Activated naive CD8-positive, alpha-beta T cell (primary cell): ENCODE measurements at regions not wholly inside any gene's neighbourhood (a gene's known extent, or its start where the extent isn't known, plus 50 kb on each side); places are given as distances from the start of the nearest gene placed in this dataset.
"Not testable (repeated sequence)": the region's sequence is repeated elsewhere in the genome, so short reads cannot be mapped to it uniquely, and the experiment has no call there.

Experiments
- H3K27ac Mint-ChIP-seq: one replicate; pipeline ENCODE4 v1.8.0; 2021; ENCODE audit warnings: mixed read lengths
- H3K27me3 Mint-ChIP-seq: one replicate; pipeline ENCODE4 v1.8.0; 2021; ENCODE audit warnings: mixed read lengths
- H3K36me3 Mint-ChIP-seq: one replicate; pipeline ENCODE4 v1.8.0; 2021; ENCODE audit warnings: mixed read lengths
- H3K4me1 Mint-ChIP-seq: one replicate; pipeline ENCODE4 v1.8.0; 2021; ENCODE audit warnings: low read depth, mixed read lengths
- H3K4me3 Mint-ChIP-seq: one replicate; pipeline ENCODE4 v1.8.0; 2021; ENCODE audit warnings: mild to moderate bottlenecking, mixed read lengths
- H3K9me3 Mint-ChIP-seq: one replicate; pipeline ENCODE4 v1.8.0; 2021; ENCODE audit warnings: low read depth, mixed read lengths

DNA sequence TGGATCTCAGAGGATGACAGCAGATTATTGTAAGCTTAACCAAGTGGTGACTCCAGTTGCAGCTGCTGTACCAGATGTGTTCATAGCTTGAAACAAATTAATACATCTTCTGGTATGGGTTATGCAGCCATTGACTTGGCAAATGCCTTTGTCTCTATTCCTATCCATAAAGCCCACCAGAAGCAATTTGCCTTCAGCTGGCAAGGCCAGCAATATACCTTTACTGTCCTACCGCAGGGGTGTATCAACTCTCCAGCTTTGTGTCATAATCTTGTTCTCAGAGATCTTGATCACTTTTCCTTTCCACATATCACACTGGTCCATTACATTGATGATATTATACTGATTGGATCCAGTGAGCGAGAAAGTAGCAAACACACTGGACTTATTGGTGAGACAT, 59.3 kb upstream of the KRAS start:
- not testable (repeated sequence) for H3K36me3 Mint-ChIP-seq, H3K4me3 Mint-ChIP-seq, H3K27ac Mint-ChIP-seq, H3K9me3 Mint-ChIP-seq, H3K4me1 Mint-ChIP-seq, H3K27me3 Mint-ChIP-seq

DNA sequence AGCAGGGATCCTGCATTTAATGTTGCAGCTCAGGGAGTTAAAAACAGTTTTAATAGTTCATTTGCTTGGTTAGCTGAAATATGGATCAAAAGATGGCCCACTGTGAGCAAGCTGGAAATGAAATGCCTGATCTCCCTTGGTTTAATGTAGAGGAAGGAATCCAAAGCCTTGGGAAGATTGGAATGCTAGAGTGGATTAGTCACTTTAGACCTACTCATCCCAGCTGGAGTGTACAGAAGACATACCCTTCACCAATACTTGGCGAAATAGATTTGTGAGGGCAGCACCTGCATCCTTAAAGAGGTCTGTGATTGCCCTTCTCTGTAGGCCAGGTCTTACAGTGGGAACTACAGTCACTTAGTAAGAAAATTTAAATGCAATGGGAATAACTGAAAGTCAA, 58.0 kb upstream of the KRAS start:
- H3K9me3 Mint-ChIP-seq = no peaks in the 10 kb centered on the region
- no peaks in the 10 kb centered on the region for H3K4me1 Mint-ChIP-seq
- no peak overlapping the region for H3K4me3 Mint-ChIP-seq
- no peaks in the 10 kb centered on the region for H3K36me3 Mint-ChIP-seq
- H3K27ac Mint-ChIP-seq = no peak overlapping the region
- no peaks in the 10 kb centered on the region for H3K27me3 Mint-ChIP-seq

DNA sequence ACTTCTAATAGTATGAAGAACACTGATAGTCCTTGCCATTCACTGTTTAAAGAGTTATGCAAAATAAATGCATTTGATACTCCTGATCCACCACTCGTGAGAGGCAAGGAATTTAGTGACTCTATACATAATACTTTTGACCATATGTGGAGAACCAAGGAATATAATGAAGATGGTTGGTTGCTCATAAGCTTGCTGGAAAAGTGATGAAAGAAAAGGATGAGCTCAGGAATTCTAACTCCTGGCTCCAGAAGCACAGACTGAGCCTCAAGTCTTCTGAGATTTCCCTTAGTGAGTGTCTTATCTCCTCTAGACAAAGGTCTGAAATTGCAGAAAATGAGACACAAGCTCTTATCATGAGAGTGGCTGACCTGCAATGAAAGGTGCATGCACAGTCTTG, 57.1 kb upstream of the KRAS start:
- H3K4me3 Mint-ChIP-seq = no peak overlapping the region
- no peaks in the 10 kb centered on the region for H3K36me3 Mint-ChIP-seq
- H3K27ac Mint-ChIP-seq = no peak overlapping the region
- H3K9me3 Mint-ChIP-seq = no peaks in the 10 kb centered on the region
- H3K27me3 Mint-ChIP-seq = no peaks in the 10 kb centered on the region
- H3K4me1 Mint-ChIP-seq = no peaks in the 10 kb centered on the region

DNA sequence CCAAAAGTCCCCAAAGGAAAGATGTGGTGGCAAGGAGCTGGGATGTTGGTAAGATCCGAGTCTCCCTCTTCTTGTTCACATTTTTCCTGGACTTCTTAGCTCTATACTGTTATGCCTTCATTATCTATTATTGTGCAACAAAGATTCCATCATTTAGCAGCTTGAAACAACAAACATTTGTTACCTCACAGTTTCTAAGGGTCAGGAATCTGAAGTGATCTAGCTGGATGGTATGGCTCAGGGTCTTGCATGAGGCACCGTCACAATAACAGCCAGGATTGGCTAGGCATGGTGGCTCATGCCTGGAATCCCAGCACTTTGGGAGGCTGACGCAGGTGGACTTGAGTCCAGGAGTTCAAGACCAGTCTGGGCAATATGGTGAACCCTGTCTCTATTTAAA, 51.1 kb upstream of the KRAS start:
- no peaks in the 10 kb centered on the region for H3K27me3 Mint-ChIP-seq

More for the DNA sequence above, 51.1 kb upstream of the KRAS start:
- Mint-ChIP-seq H3K27ac (no peak overlapping the region), H3K36me3 (no peaks in the 10 kb centered on the region), H3K4me1 (no peaks in the 10 kb centered on the region), H3K9me3 (no peaks in the 10 kb centered on the region), H3K4me3 (no peak overlapping the region)
